OCI-LY1 (cell line): ENCODE measurements at regions not wholly inside any gene's neighbourhood (a gene's known extent, or its start where the extent isn't known, plus 50 kb on each side); places are given as distances from the start of the nearest gene placed in this dataset.

Experiments
- EZH2 ChIP-seq: fragments of 200-600 bp; sonication (generic), shearing (Covaris generic); IDR thresholded peaks from 2 replicates; pipeline ENCODE4 v1.8.0; 2017; ENCODE audit warnings: borderline replicate concordance, mixed run types, mild to moderate bottlenecking, antibody characterized with exemption, low read length, moderate library complexity, mixed read lengths
- TF ChIP-seq, protein P1 (sequence below): fragments of 200-600 bp; sonication (generic), shearing (Covaris generic); IDR thresholded peaks from 2 replicates; pipeline ENCODE4 v1.5.1; 2017; ENCODE audit warnings: mild to moderate bottlenecking, antibody characterized with exemption, low read length, moderate library complexity, mixed read lengths

DNA sequence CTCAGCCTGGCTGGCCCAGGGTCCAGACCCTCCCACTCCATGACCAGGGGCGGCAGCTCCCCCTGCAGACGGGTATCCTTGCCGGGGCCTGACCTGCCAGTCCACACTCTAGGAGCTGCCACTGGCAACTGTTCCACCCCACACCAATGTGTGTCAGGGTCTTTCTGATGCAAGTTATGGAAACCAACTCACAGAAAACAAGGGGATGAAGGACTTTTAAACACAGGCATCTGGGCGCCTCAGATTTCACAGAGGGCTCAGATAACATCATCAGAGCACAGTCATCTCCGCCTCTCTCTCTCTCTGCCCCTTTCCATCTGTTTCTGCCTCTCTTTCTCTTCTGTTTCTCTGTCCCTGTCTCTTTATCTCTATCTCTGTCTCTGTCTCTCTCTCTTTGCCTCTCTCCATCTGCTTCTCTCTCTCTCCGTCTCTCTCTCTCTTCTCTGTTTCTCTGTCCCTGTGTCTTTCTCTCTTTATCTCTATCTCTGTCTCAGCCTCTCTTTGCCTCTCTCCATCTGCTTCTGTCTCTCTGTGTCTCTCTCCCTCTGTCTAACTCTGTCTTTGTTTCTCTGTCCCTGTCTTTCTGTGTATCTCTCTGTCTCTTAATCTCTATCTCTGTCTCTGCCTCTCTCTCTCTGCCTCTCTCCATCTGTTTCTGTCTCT is 67.4 kb upstream of the FBRSL1 start:
- TF ChIP-seq, protein P1, sequence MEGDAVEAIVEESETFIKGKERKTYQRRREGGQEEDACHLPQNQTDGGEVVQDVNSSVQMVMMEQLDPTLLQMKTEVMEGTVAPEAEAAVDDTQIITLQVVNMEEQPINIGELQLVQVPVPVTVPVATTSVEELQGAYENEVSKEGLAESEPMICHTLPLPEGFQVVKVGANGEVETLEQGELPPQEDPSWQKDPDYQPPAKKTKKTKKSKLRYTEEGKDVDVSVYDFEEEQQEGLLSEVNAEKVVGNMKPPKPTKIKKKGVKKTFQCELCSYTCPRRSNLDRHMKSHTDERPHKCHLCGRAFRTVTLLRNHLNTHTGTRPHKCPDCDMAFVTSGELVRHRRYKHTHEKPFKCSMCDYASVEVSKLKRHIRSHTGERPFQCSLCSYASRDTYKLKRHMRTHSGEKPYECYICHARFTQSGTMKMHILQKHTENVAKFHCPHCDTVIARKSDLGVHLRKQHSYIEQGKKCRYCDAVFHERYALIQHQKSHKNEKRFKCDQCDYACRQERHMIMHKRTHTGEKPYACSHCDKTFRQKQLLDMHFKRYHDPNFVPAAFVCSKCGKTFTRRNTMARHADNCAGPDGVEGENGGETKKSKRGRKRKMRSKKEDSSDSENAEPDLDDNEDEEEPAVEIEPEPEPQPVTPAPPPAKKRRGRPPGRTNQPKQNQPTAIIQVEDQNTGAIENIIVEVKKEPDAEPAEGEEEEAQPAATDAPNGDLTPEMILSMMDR = no peak
- TF ChIP-seq EZH2 = no peak
